OCI-LY7 (cell line): ENCODE measurements at regions not wholly inside any gene's neighbourhood (a gene's known extent, or its start where the extent isn't known, plus 50 kb on each side); places are given as distances from the start of the nearest gene placed in this dataset.

Experiments used
- CTCF ChIP-seq: fragments of 200-600 bp; sonication (generic); conservative IDR thresholded peaks from 2 replicates; pipeline ENCODE4 v1.5.1; 2014; ENCODE audit warnings: mild to moderate bottlenecking, antibody characterized with exemption, low read length, moderate library complexity, mixed read lengths
- EZH2phosphoT487 ChIP-seq: fragments of 200-600 bp; sonication (generic); IDR thresholded peaks from 2 replicates; pipeline ENCODE4 v1.6.1; 2018; ENCODE audit warnings: low read depth, borderline replicate concordance, mild to moderate bottlenecking, mixed run types, antibody characterized with exemption, low read length, moderate library complexity, mixed read lengths

GRCh38 chr6:165793287-165793825 lies 130.3 kb upstream of the PDE10A start:
- TF ChIP-seq CTCF: no peak
- no peak for TF ChIP-seq EZH2phosphoT487
